CD14-positive monocyte (primary cell): ENCODE measurements at regions not wholly inside any gene's neighbourhood (a gene's known extent, or its start where the extent isn't known, plus 50 kb on each side); places are given as distances from the start of the nearest gene placed in this dataset.

Experiments used
- DNase-seq, 3 donors: peaks; one replicate each; pipeline ENCODE4 v3.0.0-alpha.2; 2011 to 2022
- H2AFZ ChIP-seq: 2 replicates; pipeline ENCODE4 v1.6.0; 2012; ENCODE audit warnings: mild to moderate bottlenecking, low read depth, low read length, inconsistent platforms; ENCODE audit not compliant: insufficient read depth, poor library complexity, severe bottlenecking
- H3K27ac ChIP-seq, 2 donors: 1 replicate in 1 of 2; 2 replicates in 1 of 2; pipeline ENCODE4 v1.5.1; 2012 to 2013; ENCODE audit warnings: low read length in 2 of 2, control low read depth in 1 of 2, inconsistent platforms in 1 of 2, low read depth in 1 of 2, mild to moderate bottlenecking in 1 of 2
- H3K27me3 ChIP-seq, 2 donors: one replicate each; pipeline versions ENCODE4 v1.6.0 to v1.6.1; 2011 to 2013; ENCODE audit warnings: low read length in 2 of 2; ENCODE audit not compliant: control insufficient read depth in 2 of 2, insufficient read depth in 2 of 2
- H3K36me3 ChIP-seq, 2 donors: replicated peaks in 1 of 2; 1 replicate in 1 of 2; 2 replicates in 1 of 2; pipeline versions ENCODE4 v1.5.1 to v1.6.1; 2012 to 2013; ENCODE audit warnings: low read length in 2 of 2, control low read depth in 1 of 2, inconsistent platforms in 1 of 2, mild to moderate bottlenecking in 1 of 2; ENCODE audit not compliant: insufficient read depth in 2 of 2, control insufficient read depth in 1 of 2
- H3K4me1 ChIP-seq, 2 donors: 1 replicate in 1 of 2; 2 replicates in 1 of 2; pipeline versions ENCODE4 v1.5.1 to v1.6.1; 2012 to 2013; ENCODE audit warnings: low read length in 2 of 2, control low read depth in 1 of 2, inconsistent platforms in 1 of 2, mild to moderate bottlenecking in 1 of 2, moderate library complexity in 1 of 2; ENCODE audit not compliant: insufficient read depth in 2 of 2, control insufficient read depth in 1 of 2
- H3K4me2 ChIP-seq: replicated peaks from 2 replicates; pipeline ENCODE3; 2012; ENCODE audit warnings: low read length, moderate library complexity, mild to moderate bottlenecking; ENCODE audit not compliant: poor library complexity, severe bottlenecking; ENCODE audit errors: extremely low read depth
- H3K4me3 ChIP-seq, 3 experiments: fragments of 200-600 bp in 1 of 3; sonication (generic) in 1 of 3; replicated peaks in 1 of 3; 1 replicate in 2 of 3; 2 replicates in 1 of 3; pipeline ENCODE4 v1.5.1; 2011 to 2013; ENCODE audit warnings: low read length in 3 of 3, mild to moderate bottlenecking in 3 of 3, control low read depth in 2 of 3, low read depth in 2 of 3, inconsistent platforms in 1 of 3, moderate library complexity in 1 of 3
- H3K79me2 ChIP-seq: 2 replicates; pipeline ENCODE4 v1.6.0; 2012; ENCODE audit warnings: mild to moderate bottlenecking, control low read depth, inconsistent platforms, low read length, moderate library complexity; ENCODE audit not compliant: insufficient read depth
- H3K9ac ChIP-seq: 2 replicates; pipeline ENCODE4 v1.6.0; 2017; ENCODE audit warnings: low read length, mild to moderate bottlenecking; ENCODE audit not compliant: insufficient read depth, poor library complexity, severe bottlenecking
- H3K9me3 ChIP-seq, 2 donors: replicated peaks in 1 of 2; 1 replicate in 1 of 2; 2 replicates in 1 of 2; pipeline versions ENCODE4 v1.5.1 to v1.6.1; 2012 to 2013; ENCODE audit warnings: low read length in 2 of 2, control low read depth in 1 of 2; ENCODE audit not compliant: control insufficient read depth in 1 of 2, insufficient read depth in 1 of 2
- H4K20me1 ChIP-seq: 2 replicates; pipeline ENCODE4 v1.6.0; 2012; ENCODE audit warnings: mild to moderate bottlenecking, low read length, control low read depth, moderate library complexity; ENCODE audit not compliant: insufficient read depth
- H3K27ac Mint-ChIP-seq, 7 donors: one replicate each; pipeline ENCODE4 v1.8.0; 2020; ENCODE audit warnings: mild to moderate bottlenecking in 7 of 7, mixed read lengths in 7 of 7, moderate library complexity in 6 of 7, inconsistent platforms in 2 of 7
- H3K27me3 Mint-ChIP-seq, 3 donors: one replicate each; pipeline ENCODE4 v1.8.0; 2021 to 2022; ENCODE audit warnings: low read depth in 3 of 3, mild to moderate bottlenecking in 3 of 3, mixed read lengths in 3 of 3, moderate library complexity in 3 of 3, inconsistent platforms in 1 of 3
- H3K36me3 Mint-ChIP-seq, 2 donors: one replicate each; pipeline ENCODE4 v1.8.0; 2020; ENCODE audit warnings: mixed read lengths in 2 of 2, inconsistent platforms in 1 of 2, mild to moderate bottlenecking in 1 of 2
- H3K4me1 Mint-ChIP-seq: one replicate; pipeline ENCODE4 v1.8.0; 2020; ENCODE audit warnings: mild to moderate bottlenecking, mixed read lengths
- H3K4me3 Mint-ChIP-seq, 2 donors: one replicate each; pipeline ENCODE4 v1.8.0; 2020; ENCODE audit warnings: mild to moderate bottlenecking in 2 of 2, mixed read lengths in 2 of 2, moderate library complexity in 1 of 2
- H3K9me3 Mint-ChIP-seq, 7 donors: one replicate each; pipeline ENCODE4 v1.8.0; 2020 to 2022; ENCODE audit warnings: mixed read lengths in 7 of 7, mild to moderate bottlenecking in 6 of 7, moderate library complexity in 6 of 7, inconsistent platforms in 2 of 7
- CTCF ChIP-seq: fragments of 200-600 bp; IDR thresholded peaks from one replicate; pipeline ENCODE4 v1.8.0; 2022; ENCODE audit warnings: antibody characterized with exemption, mild to moderate bottlenecking
- WGBS: methylation state at CpG from one replicate; pipeline ENCODE4 v1.1.5; 2013; ENCODE audit warnings: missing lambda C conversion rate; ENCODE audit not compliant: insufficient coverage; 5-methylcytosine and 5-hydroxymethylcytosine counted together
- intact Hi-C, 2 donors: fragments of 100-400 bp; cut with micrococcal nuclease; formaldehyde crosslinking; loops; one replicate each; pipeline versions ENCODE4 v1.15.0 to v1.15.1; 2023

GRCh38 chr4:149234798-149235197 lies 580.8 kb downstream of the IQCM start:
- peaks cover 0 to 7% (median 4%) of the 10 kb centered on the region in 7 donors for H3K9me3 Mint-ChIP-seq
- Histone ChIP-seq H3K36me3 (no peaks in the 10 kb centered on the region), H4K20me1 (no peaks in the 10 kb centered on the region), H3K4me2 (no peak overlapping the region), H3K9me3 (peaks cover 0 to under 1% of the 10 kb centered on the region in 2 donors), H2AFZ (no peak overlapping the region), H3K79me2 (no peaks in the 10 kb centered on the region), H3K4me3 (no peak overlapping the region), H3K4me1 (no peaks in the 10 kb centered on the region), H3K9ac (no peak overlapping the region), H3K27me3 (no peaks in the 10 kb centered on the region), H3K27ac (no peak overlapping the region)
- H3K27ac Mint-ChIP-seq, result no peak overlapping the region
- no CpG with 5 or more reads among the region's 1 CpG for WGBS
- intact Hi-C loops, result no loop called here
- no peaks in the 10 kb centered on the region for H3K36me3 Mint-ChIP-seq
- TF ChIP-seq CTCF, result no peak
- no peak for DNase-seq
- H3K4me3 Mint-ChIP-seq, result no peak overlapping the region
- no peaks in the 10 kb centered on the region for H3K4me1 Mint-ChIP-seq
- H3K27me3 Mint-ChIP-seq, result no peaks in the 10 kb centered on the region

GRCh38 chr4:149223659-149224058 lies 592.0 kb downstream of the IQCM start:
- Mint-ChIP-seq H3K9me3 (peaks cover 5 to 21% (median 11%) of the 10 kb centered on the region in 7 donors), H3K4me1 (no peaks in the 10 kb centered on the region), H3K4me3 (no peak overlapping the region), H3K27me3 (peaks cover 0 to 2% (median 0%) of the 10 kb centered on the region in 3 donors), H3K36me3 (no peaks in the 10 kb centered on the region), H3K27ac (no peak overlapping the region)
- Histone ChIP-seq H3K4me2 (no peak overlapping the region), H3K4me1 (no peaks in the 10 kb centered on the region), H2AFZ (no peak overlapping the region), H3K27me3 (no peaks in the 10 kb centered on the region), H4K20me1 (no peaks in the 10 kb centered on the region), H3K9me3 (peaks cover 9 to 11% of the 10 kb centered on the region in 2 donors), H3K9ac (no peak overlapping the region), H3K36me3 (no peaks in the 10 kb centered on the region), H3K79me2 (no peaks in the 10 kb centered on the region), H3K27ac (no peak overlapping the region), H3K4me3 (no peak overlapping the region)
- intact Hi-C loops, result no loop called here
- no peak for TF ChIP-seq CTCF
- DNase-seq, result no peak
